ENCODE measurements at regions not wholly inside any gene's neighbourhood (a gene's known extent, or its start where the extent isn't known, plus 50 kb on each side); places are given as distances from the start of the nearest gene placed in this dataset.

- TF ChIP-seq SNAI2 (CRISPR knock-in tag; IDR thresholded peaks at IDR 0.05) (no peak), PPARA (CRISPR knock-in tag; IDR thresholded peaks at IDR 0.05; ENCODE audit: borderline replicate concordance) (no peak), PATZ1 (CRISPR knock-in tag; IDR thresholded peaks at IDR 0.05; ENCODE audit: borderline replicate concordance) (no peak), RARB (CRISPR knock-in tag; IDR thresholded peaks at IDR 0.05) (no peak), ZFP3 (CRISPR knock-in tag; IDR thresholded peaks at IDR 0.05) (no peak), ZC3H10 (CRISPR knock-in tag; IDR thresholded peaks at IDR 0.05) (no peak), BACH2 (CRISPR knock-in tag; IDR thresholded peaks at IDR 0.05; ENCODE audit: borderline replicate concordance) (no peak), ZFP30 (CRISPR knock-in tag; IDR thresholded peaks at IDR 0.05) (no peak), POU6F1 (CRISPR knock-in tag; IDR thresholded peaks at IDR 0.05; ENCODE audit: borderline replicate concordance, low read depth) (no peak), CSRNP3 (CRISPR knock-in tag; IDR thresholded peaks at IDR 0.05) (no peak)
- no peak for ATAC-seq
Measured at GRCh38 chr1:221170171-221170570, 290.9 kb downstream of the HLX start.

- no peak for TF ChIP-seq CREB5 (CRISPR knock-in tag; IDR thresholded peaks at IDR 0.05; ENCODE audit: low read depth)
- ATAC-seq = no peak
Measured at GRCh38 chr1:221171768-221172167, 292.5 kb downstream of the HLX start.

GRCh38 chr1:221172841-221173240 lies 293.6 kb downstream of the HLX start:
- TF ChIP-seq TOX (CRISPR knock-in tag; IDR thresholded peaks at IDR 0.05; ENCODE audit: borderline replicate concordance) (no peak), ZNF70 (CRISPR knock-in tag; IDR thresholded peaks at IDR 0.05) (no peak), PPARA (CRISPR knock-in tag; IDR thresholded peaks at IDR 0.05; ENCODE audit: borderline replicate concordance) (no peak), ESRRG (CRISPR knock-in tag; IDR thresholded peaks at IDR 0.05) (no peak), PATZ1 (CRISPR knock-in tag; IDR thresholded peaks at IDR 0.05; ENCODE audit: borderline replicate concordance) (no peak), ZFP3 (CRISPR knock-in tag; IDR thresholded peaks at IDR 0.05) (no peak), TCF4 (CRISPR knock-in tag; IDR thresholded peaks at IDR 0.05; ENCODE audit: borderline replicate concordance) (no peak), CREB5 (CRISPR knock-in tag; IDR thresholded peaks at IDR 0.05; ENCODE audit: low read depth) (no peak), ISL1 (CRISPR knock-in tag; IDR thresholded peaks at IDR 0.05) (no peak), OSR1 (CRISPR knock-in tag; IDR thresholded peaks at IDR 0.05) (no peak), ZNF8 (CRISPR knock-in tag; IDR thresholded peaks at IDR 0.05) (no peak), ZFP30 (CRISPR knock-in tag; IDR thresholded peaks at IDR 0.05) (no peak), SNAI2 (CRISPR knock-in tag; IDR thresholded peaks at IDR 0.05) (no peak)
- no peak for ATAC-seq

- peak; percentile 36 for ATAC-seq
- TF ChIP-seq POU6F1 (CRISPR knock-in tag; IDR thresholded peaks at IDR 0.05; ENCODE audit: borderline replicate concordance, low read depth) = no peak
- no peak for TF ChIP-seq ZNF8 (CRISPR knock-in tag; IDR thresholded peaks at IDR 0.05)
- TF ChIP-seq RARB (CRISPR knock-in tag; IDR thresholded peaks at IDR 0.05) = no peak
Measured at GRCh38 chr1:221174330-221174993, 295.2 kb downstream of the HLX start.
